Body of pancreas (tissue), 4 donors: ENCODE measurements at regions not wholly inside any gene's neighbourhood (a gene's known extent, or its start where the extent isn't known, plus 50 kb on each side); places are given as distances from the start of the nearest gene placed in this dataset.

ENCODE experiments used
- CTCF ChIP-seq, 7 experiments: fragments of 450-650 bp in 4 of 7; fragments of 200-600 bp in 3 of 7; sonication (generic) in 3 of 7; IDR thresholded peaks; one replicate each; pipeline ENCODE4 v1.5.1; 2016 to 2019; ENCODE audit warnings: antibody characterized with exemption in 7 of 7
- POLR2A ChIP-seq, 3 donors: fragments of 450-650 bp; IDR thresholded peaks; one replicate each; pipeline ENCODE4 v1.6.1; 2016; ENCODE audit warnings: antibody characterized with exemption in 3 of 3, mild to moderate bottlenecking in 2 of 3

DNA sequence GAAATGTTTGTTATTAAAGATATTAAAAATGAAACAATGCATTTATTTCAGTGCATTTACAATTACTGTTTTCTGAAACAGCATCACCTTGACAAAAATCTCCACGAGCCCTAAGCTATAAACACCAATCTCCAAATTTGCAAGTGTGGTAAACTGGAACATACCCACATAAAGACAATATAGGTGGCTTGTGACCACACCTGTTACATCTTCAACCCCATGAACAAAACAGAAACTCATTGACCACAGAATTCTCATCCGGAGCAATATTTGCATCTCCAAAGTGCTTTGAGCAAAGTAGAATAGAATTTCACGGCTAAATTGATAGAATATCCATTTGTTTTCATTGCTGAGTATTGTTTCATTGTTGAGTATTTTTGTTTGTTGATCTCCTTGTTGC is 375.2 kb upstream of the FLRT2 start:
- TF ChIP-seq CTCF (IDR thresholded peaks at IDR 0.05) (no peak), POLR2A (IDR thresholded peaks at IDR 0.05) (no peak)
